SU-DHL-6 (cell line): ENCODE measurements at regions not wholly inside any gene's neighbourhood (a gene's known extent, or its start where the extent isn't known, plus 50 kb on each side); places are given as distances from the start of the nearest gene placed in this dataset.

Experiments used
- EZH2phosphoT487 ChIP-seq: fragments of 200-600 bp; sonication (generic), shearing (Covaris generic); conservative IDR thresholded peaks from 2 replicates; pipeline ENCODE4 v1.6.1; 2018; ENCODE audit warnings: mild to moderate bottlenecking, antibody characterized with exemption, low read length, moderate library complexity, mixed read lengths
- TF ChIP-seq, protein P1 (sequence below): fragments of 200-600 bp; sonication (generic); IDR thresholded peaks from one replicate; pipeline ENCODE4 v1.5.1; 2017; ENCODE audit warnings: antibody characterized with exemption, mild to moderate bottlenecking, low read length, moderate library complexity; ENCODE audit not compliant: insufficient read depth, poor library complexity, severe bottlenecking

DNA sequence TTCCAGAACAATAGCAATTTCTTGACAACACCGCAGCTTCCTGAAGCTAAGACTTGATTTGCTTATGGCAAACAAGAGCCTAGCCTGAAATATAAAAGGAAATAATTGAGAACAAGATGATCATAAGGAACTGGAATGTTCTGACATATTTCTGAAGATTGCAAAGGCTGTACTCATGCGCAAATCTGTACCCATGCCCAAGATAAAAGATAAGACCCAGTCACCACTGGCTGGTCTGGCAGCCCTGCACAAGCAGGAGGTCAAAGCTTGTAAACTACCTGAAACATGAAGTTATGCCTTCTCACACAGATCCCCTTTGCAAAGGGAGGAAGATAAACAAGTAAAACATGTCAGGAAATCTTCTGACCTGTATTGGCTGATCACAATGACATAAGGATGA, 160.8 kb upstream of the GYPC start:
- TF ChIP-seq, protein P1, sequence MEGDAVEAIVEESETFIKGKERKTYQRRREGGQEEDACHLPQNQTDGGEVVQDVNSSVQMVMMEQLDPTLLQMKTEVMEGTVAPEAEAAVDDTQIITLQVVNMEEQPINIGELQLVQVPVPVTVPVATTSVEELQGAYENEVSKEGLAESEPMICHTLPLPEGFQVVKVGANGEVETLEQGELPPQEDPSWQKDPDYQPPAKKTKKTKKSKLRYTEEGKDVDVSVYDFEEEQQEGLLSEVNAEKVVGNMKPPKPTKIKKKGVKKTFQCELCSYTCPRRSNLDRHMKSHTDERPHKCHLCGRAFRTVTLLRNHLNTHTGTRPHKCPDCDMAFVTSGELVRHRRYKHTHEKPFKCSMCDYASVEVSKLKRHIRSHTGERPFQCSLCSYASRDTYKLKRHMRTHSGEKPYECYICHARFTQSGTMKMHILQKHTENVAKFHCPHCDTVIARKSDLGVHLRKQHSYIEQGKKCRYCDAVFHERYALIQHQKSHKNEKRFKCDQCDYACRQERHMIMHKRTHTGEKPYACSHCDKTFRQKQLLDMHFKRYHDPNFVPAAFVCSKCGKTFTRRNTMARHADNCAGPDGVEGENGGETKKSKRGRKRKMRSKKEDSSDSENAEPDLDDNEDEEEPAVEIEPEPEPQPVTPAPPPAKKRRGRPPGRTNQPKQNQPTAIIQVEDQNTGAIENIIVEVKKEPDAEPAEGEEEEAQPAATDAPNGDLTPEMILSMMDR, result no peak
- TF ChIP-seq EZH2phosphoT487, result no peak
